ENCODE measurements at regions not wholly inside any gene's neighbourhood (a gene's known extent, or its start where the extent isn't known, plus 50 kb on each side); places are given as distances from the start of the nearest gene placed in this dataset.

DNA sequence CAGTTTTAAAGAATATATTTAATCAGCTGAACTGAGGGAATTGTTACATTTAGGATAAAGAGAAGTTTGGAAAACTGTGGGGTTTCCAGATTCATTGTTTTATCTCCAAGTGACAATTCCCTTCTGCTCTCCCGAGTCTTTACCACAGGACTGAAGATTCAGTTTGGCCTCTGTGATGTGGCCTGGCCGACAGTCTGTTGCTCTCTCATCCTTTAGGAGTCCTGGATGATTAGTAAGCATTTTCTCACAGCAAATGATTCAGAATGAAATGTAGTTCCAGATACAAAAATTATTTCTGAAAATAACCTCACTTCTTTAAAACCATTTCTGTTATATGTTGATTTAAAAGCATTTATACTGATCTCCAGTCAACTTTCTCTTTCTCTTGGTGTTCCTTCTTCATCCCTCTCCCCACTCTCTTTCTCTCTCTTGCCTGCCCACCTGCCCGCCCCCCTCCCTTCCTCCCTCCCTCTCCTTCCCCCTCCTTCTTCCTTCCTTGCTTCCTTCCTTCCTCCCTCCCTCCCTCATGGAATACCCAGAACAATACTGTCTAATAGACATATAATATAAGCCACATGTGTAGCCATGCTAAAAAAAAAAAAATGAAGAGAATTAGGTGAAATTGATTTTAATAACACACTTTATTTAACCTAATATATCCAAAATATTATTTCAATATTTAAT is 254.9 kb downstream of the PRL start:
- no peak for DNase-seq (ENCODE audit: extremely low read depth, low read depth, low spot score)

DNA sequence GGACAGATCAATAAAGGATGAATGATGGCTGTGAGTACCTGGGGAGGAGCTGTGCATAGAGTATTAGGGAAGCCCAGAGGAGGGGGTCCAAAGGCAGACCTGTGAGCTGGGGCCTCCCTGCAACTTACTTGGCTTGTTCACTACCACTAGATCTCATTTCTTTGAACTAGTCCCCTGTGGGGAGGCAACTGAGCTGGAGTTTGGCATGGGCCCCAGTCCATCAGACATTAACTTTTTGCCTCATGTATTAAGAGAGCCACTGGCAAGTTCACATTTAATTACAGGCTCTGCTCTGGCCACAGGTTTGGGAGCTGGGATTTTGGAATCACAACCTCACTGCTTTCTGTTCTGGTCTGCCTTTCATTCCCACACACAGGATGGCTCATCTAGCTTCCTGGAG is 254.1 kb downstream of the PRL start:
- DNase-seq (ENCODE audit: extremely low read depth, low read depth, low spot score): no peak

DNA sequence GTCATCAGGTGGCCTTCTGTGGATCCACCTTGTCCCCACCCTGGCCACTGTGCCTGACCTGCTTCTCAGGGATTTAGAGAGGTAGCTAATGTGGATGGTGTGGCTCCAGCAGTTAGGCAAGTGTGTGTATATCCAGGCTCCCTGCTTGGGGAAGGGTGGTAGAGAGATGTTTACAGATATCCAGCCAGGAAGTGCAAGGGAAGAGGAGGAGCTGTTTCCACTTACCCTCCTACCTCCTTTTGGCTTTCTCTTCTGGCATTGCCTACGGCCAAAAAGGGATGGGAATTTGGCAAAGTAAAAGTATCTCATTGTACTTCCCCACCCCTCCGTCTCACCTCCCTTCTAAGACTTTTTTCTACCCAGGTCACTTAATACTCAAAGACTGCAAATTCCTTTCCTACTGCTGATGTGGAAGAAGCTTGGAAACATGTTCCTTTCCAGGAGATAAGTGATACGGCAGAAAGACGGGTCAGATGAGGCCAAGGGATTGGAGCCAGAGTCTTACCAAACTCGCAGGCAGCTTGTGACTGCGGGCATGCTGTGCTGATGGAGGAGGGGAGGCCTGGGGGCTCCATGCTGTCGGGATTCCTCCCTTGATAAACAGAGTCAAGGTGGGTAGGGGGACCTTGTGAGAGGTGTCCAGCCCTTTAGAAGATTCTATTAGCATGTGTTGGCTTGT is 253.4 kb downstream of the PRL start:
- no peak for DNase-seq (ENCODE audit: extremely low read depth, low read depth, low spot score)

DNA sequence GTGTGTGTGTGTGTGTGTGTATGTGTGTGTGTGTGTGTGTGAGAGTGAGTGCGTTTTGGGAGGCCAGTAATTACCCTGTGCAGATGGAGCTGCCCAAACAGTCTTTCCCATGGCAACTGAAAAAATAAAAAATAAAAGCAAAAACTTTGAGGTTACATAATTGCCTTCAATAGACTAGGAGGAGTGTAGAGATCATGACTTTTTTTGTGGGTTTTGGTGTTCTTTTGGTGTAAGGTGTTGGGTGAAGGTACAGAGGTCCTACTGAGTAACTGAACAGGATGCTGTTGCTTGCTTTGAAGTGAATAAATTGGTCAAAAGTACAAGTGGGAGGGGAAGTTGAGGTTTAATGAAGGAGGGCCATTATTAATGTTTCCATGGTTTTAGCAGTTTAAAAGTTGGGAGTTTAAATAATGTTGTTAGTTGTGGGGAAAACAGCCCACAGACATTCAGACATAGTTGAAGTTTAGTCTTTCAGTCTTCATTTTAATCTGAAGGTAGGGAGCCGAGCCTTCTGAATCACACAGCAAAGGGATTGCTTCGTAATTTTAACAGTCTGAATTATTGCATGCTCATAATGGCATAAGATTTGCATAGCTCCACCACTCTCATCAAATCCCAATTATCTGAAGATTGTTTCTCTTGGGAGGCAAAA is 251.4 kb downstream of the PRL start:
- no peak for DNase-seq (ENCODE audit: extremely low read depth, low read depth, low spot score)

GRCh38 chr6:22049002-22049401 is 247.8 kb downstream of the PRL start:
- no peak for DNase-seq (ENCODE audit: extremely low read depth, low read depth, low spot score)

- no peak for DNase-seq (ENCODE audit: extremely low read depth, low read depth, low spot score)
Measured at GRCh38 chr6:22053391-22053997, 243.3 kb downstream of the PRL start.

GRCh38 chr6:22056398-22056797 is 240.4 kb downstream of the PRL start:
- no peak for DNase-seq (ENCODE audit: extremely low read depth, low read depth, low spot score)

- no peak for DNase-seq (ENCODE audit: extremely low read depth, low read depth, low spot score)
Measured at GRCh38 chr6:22057962-22058361, 238.9 kb downstream of the PRL start.

GRCh38 chr6:22059126-22059525 is 237.7 kb downstream of the PRL start:
- no peak for DNase-seq (ENCODE audit: extremely low read depth, low read depth, low spot score)

DNA sequence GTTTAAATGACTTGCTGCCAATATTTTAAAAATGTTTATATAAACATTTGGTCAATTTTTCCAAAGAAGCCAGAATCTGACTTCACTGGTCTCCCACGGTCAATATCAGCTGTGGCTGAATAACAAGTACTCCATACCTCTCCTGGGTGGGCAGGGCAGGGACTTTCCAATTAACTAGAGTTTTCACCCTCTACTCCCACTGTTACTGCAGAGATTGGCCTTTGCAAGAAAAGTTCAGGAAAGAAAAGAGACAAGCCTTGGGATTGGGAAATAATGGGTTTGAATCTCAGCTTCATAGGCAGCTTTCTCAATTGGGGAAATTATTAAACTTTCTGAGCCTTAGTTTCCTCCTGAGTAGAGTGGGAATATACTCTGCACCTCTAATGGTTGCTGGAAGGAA is 236.9 kb downstream of the PRL start:
- DNase-seq (ENCODE audit: extremely low read depth, low read depth, low spot score): no peak

GRCh38 chr6:22062807-22063408 is 233.9 kb downstream of the PRL start:
- no peak for DNase-seq (ENCODE audit: extremely low read depth, low read depth, low spot score)

- DNase-seq (ENCODE audit: extremely low read depth, low read depth, low spot score): no peak
Measured at GRCh38 chr6:22064558-22064957, 232.3 kb downstream of the PRL start.

DNA sequence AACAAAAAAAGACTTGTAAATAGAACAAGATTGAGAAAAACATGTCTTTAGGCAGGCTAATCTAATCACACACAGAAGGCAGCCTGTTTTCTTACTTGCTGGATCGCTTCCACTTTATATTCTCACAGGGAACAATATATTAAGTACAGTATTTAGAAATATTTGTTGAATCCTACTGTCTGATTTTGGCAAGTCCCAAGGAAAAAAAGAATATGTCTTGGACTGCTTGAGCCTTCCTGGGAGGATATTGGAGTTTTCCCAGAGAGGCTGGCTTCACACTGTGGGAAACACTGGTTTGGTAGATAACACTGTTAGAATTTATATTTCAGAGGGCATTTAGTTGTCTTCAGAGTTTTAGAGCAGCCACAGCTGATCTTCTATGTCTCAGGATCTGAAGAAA is 229.7 kb downstream of the PRL start:
- DNase-seq (ENCODE audit: extremely low read depth, low read depth, low spot score): no peak

DNA sequence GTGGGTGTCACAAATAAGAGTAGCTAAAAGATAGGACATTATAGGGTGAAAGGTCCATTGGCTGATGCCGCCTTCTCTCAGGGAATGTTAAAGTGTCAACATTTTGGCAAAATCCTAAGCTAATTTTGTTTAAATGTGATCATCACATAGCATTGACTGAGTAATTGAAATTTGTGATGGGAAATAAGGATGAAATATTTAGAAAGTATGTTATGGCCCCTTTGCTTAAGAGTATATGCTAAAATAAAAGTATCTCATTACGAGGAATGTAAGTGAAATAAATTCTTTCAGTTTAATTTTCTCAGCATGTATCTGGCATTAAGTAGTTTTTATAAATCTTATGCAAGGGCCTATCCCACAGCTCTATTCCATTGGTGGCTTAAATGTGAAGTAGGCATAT is 229.2 kb downstream of the PRL start:
- DNase-seq (ENCODE audit: extremely low read depth, low read depth, low spot score): no peak

DNA sequence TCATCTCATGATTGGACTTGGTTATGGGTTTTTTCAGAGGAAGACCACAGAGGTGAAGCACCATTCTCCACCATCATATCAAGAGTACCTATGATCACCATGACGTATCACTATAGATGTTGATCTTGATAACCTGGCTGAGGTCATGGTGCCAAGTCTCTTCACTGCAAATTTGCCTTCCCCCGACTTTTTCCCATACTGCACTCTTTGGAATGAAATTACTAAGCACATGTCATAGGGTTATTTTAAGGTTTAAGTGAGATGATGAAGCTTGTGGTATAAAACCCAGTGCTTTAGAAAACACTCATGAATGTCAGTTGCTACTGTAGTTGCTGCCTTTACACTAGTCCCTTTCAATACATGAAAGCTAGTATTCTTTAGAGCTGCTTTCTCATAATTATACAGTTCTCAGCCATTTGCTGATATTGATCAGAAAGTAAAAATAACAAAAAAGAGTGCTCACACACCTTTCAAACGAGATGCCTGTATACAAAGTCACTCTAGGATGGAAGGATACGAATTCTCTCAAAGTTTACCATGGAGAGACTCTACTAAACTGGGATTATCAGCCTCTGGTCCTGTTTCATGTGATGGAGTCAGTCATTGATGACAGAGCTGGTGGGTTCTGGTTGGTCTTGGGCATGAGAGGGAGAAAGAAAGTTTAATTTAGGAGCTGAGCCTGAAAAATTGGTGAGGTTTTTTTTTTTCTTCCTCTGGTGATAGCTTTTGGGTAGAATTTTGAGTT is 228.1 kb downstream of the PRL start:
- DNase-seq (ENCODE audit: extremely low read depth, low read depth, low spot score): no peak

- no peak for DNase-seq (ENCODE audit: extremely low read depth, low read depth, low spot score)
Measured at GRCh38 chr6:22069306-22069800, 227.5 kb downstream of the PRL start.

- DNase-seq (ENCODE audit: extremely low read depth, low read depth, low spot score): peak; percentile 48
Measured at GRCh38 chr6:22071270-22072041, 225.4 kb downstream of the PRL start.

DNA sequence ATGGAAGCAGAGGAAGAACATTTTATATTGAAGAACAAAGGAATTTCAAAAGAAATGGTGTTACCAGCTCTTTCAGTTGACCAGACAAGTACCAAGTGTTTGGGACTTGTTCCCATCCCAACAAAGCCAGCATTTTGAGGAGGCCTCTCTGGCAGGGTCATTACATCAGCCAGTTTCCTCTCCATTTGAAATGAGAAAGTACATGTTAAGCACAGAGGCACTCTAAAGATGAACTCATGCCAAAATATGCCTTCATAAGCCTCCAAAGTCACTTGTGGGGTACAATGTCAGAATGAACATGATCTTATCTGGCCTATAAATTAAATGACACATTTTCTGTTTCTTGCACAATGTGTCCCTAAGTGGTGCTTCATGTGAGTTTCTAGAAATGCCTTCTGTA is 223.9 kb downstream of the PRL start:
- no peak for DNase-seq (ENCODE audit: extremely low read depth, low read depth, low spot score)

GRCh38 chr6:22073516-22074198 is 223.2 kb downstream of the PRL start:
- DNase-seq (ENCODE audit: extremely low read depth, low read depth, low spot score): no peak
